DND-41 (cell line): ENCODE measurements at regions not wholly inside any gene's neighbourhood (a gene's known extent, or its start where the extent isn't known, plus 50 kb on each side); places are given as distances from the start of the nearest gene placed in this dataset.

ENCODE experiments used
- ATAC-seq: fragments of 200-7000 bp; cut with Tn5 transposase; 3 replicates; pipeline ENCODE4 v1.9.1; 2021; ENCODE audit warnings: low read depth; ENCODE audit not compliant: insufficient read depth
- DNase-seq: peaks from one replicate; pipeline ENCODE4 v3.0.0-alpha.2; 2020
- H2AFZ ChIP-seq: 2 replicates; pipeline ENCODE4 v1.6.0; 2012; ENCODE audit warnings: low read depth, low read length
- H3K27ac ChIP-seq: 2 replicates; pipeline ENCODE4 v1.5.1; 2012; ENCODE audit warnings: low read length, inconsistent platforms
- H3K27me3 ChIP-seq: fragments of 200-600 bp; sonication (generic); 2 replicates; pipeline ENCODE4 v1.6.0; 2012; ENCODE audit warnings: low read length, mild to moderate bottlenecking, inconsistent platforms; ENCODE audit not compliant: insufficient read depth, poor library complexity
- H3K36me3 ChIP-seq: 2 replicates; pipeline ENCODE4 v1.5.1; 2012; ENCODE audit warnings: low read length, inconsistent platforms; ENCODE audit not compliant: insufficient read depth
- H3K4me1 ChIP-seq: 2 replicates; pipeline ENCODE4 v1.5.1; 2012; ENCODE audit warnings: mild to moderate bottlenecking, low read length; ENCODE audit not compliant: insufficient read depth
- H3K4me2 ChIP-seq: 2 replicates; pipeline ENCODE4 v1.6.0; 2012; ENCODE audit warnings: mild to moderate bottlenecking, moderate library complexity, low read length, inconsistent platforms; ENCODE audit not compliant: insufficient read depth
- H3K4me3 ChIP-seq, 2 experiments: fragments of 200-600 bp in 1 of 2; shearing (Covaris generic) in 1 of 2; 2 replicates each; pipeline ENCODE4 v1.5.1; 2012 to 2016; ENCODE audit warnings: inconsistent platforms in 2 of 2, low read length in 2 of 2, mild to moderate bottlenecking in 2 of 2, low read depth in 1 of 2, moderate library complexity in 1 of 2
- H3K79me2 ChIP-seq: 2 replicates; pipeline ENCODE4 v1.6.0; 2012; ENCODE audit warnings: low read length, inconsistent platforms; ENCODE audit not compliant: insufficient read depth
- H3K9ac ChIP-seq: 2 replicates; pipeline ENCODE4 v1.6.0; 2012; ENCODE audit warnings: low read depth, mild to moderate bottlenecking, inconsistent platforms, low read length, moderate library complexity
- H3K9me3 ChIP-seq: 2 replicates; pipeline ENCODE4 v1.5.1; 2012; ENCODE audit warnings: low read length, moderate library complexity, mild to moderate bottlenecking, inconsistent platforms; ENCODE audit not compliant: insufficient read depth, severe bottlenecking
- H4K20me1 ChIP-seq: 2 replicates; pipeline ENCODE4 v1.6.0; 2012; ENCODE audit warnings: low read length; ENCODE audit not compliant: insufficient read depth
- EZH2 ChIP-seq: IDR thresholded peaks from 3 replicates; pipeline ENCODE4 v1.6.1; 2012; ENCODE audit warnings: borderline replicate concordance, low read depth, mild to moderate bottlenecking, moderate library complexity, low read length, inconsistent platforms; ENCODE audit not compliant: severe bottlenecking
- TF ChIP-seq, protein P1 (sequence below): IDR thresholded peaks from 2 replicates; pipeline ENCODE4 v1.5.1; 2012; ENCODE audit warnings: borderline replicate concordance, low read length, moderate library complexity, mild to moderate bottlenecking; ENCODE audit not compliant: poor library complexity, severe bottlenecking; ENCODE audit errors: extremely low read depth

DNA sequence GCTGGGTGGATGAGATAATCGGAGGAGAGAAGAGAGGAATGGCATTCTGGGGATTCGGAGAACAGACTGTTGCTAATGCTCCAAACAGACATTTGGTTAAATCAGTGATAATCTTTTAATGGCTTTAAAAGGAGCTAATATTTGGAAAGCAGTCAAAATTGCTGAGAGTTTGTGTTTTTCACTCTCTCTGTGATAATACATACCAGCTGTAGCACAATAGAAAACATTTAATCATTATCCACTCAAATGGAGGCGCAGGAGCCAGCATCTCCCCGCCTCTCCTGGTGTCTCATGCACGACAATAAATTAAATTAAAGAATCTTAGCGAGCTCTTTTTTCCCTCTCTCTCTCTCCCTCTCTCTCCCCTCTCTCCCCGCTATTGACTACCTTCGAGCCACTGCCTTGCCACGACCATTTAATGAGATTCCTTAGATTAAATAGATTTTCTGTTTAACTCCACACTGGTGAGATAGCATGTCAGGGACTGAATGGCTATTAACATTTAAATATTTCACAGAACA is 268.6 kb upstream of the MVB12B start:
- TF ChIP-seq, protein P1, sequence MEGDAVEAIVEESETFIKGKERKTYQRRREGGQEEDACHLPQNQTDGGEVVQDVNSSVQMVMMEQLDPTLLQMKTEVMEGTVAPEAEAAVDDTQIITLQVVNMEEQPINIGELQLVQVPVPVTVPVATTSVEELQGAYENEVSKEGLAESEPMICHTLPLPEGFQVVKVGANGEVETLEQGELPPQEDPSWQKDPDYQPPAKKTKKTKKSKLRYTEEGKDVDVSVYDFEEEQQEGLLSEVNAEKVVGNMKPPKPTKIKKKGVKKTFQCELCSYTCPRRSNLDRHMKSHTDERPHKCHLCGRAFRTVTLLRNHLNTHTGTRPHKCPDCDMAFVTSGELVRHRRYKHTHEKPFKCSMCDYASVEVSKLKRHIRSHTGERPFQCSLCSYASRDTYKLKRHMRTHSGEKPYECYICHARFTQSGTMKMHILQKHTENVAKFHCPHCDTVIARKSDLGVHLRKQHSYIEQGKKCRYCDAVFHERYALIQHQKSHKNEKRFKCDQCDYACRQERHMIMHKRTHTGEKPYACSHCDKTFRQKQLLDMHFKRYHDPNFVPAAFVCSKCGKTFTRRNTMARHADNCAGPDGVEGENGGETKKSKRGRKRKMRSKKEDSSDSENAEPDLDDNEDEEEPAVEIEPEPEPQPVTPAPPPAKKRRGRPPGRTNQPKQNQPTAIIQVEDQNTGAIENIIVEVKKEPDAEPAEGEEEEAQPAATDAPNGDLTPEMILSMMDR = no peak
- no peak for TF ChIP-seq EZH2
- ATAC-seq (no peak), DNase-seq (no peak)
- Histone ChIP-seq H3K4me3 (no peak overlapping the region), H3K27me3 (peaks cover 8% of the 10 kb centered on the region), H3K4me1 (no peaks in the 10 kb centered on the region), H3K9ac (no peak overlapping the region), H3K36me3 (no peaks in the 10 kb centered on the region), H3K79me2 (no peaks in the 10 kb centered on the region), H2AFZ (no peak overlapping the region), H3K4me2 (no peak overlapping the region), H3K9me3 (no peaks in the 10 kb centered on the region), H4K20me1 (0 out of 2 replicates have a peak, but pooled peaks cover 2% of the 10 kb centered on the region), H3K27ac (no peak overlapping the region)

DNA sequence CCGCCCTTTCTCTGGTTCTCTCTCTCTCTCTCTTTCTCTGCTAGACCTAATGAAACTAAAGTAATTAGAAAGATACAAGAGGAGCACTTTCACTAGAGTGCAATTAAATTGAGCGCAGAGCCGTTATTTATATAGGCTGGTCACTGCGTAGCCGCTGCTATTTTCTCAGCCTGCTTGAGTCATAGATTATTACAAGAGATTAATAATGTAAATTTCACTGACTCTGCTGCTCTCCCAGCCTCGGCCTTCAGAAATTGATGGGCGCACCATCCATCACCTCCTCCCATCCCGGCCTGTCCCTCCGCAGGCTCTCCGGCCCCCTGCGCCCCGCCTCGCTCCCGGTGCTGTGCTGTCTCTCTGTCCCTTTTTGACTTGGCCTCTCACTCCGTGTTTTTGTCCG is 268.0 kb upstream of the MVB12B start:
- Histone ChIP-seq H3K27me3 (peaks cover 8% of the 10 kb centered on the region), H3K4me3 (no peak overlapping the region), H3K79me2 (no peaks in the 10 kb centered on the region), H3K4me2 (no peak overlapping the region), H4K20me1 (0 out of 2 replicates have a peak, but pooled peaks cover 2% of the 10 kb centered on the region), H3K4me1 (no peaks in the 10 kb centered on the region), H3K9me3 (no peaks in the 10 kb centered on the region), H3K36me3 (no peaks in the 10 kb centered on the region), H3K9ac (no peak overlapping the region), H2AFZ (no peak overlapping the region), H3K27ac (no peak overlapping the region)
- DNase-seq = no peak
- ATAC-seq = no peak
- TF ChIP-seq, protein P1 = no peak
- no peak for TF ChIP-seq EZH2

DNA sequence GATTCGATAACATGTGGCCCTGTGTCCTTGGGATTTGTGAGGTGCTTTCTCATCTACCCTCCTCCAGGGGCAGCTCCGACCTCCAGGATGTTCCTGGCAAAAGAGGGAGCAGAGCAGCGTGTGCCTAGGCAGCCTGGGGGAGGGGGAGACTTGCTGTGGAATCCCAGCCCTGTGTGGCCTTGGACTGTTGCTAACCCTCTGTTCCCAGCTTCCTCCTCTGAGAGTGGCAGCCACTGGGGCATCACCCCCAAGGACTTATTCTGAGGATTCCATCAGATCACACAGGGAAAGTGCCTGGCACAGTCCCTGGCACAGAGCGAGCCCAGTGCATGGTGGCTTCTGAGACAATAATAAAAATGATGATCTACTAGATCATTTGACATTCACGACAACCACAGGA is 265.1 kb upstream of the MVB12B start:
- TF ChIP-seq EZH2 = no peak
- TF ChIP-seq, protein P1 = no peak
- DNase-seq = no peak
- Histone ChIP-seq H4K20me1 (peaks cover 2% of the 10 kb centered on the region; the same call in 1 of the 2 replicates), H3K36me3 (no peaks in the 10 kb centered on the region), H3K4me3 (no peak overlapping the region), H3K9ac (no peak overlapping the region), H3K79me2 (no peaks in the 10 kb centered on the region), H3K9me3 (no peaks in the 10 kb centered on the region), H3K4me1 (no peaks in the 10 kb centered on the region), H3K4me2 (no peak overlapping the region), H2AFZ (no peak overlapping the region), H3K27ac (no peak overlapping the region), H3K27me3 (no peaks in the 10 kb centered on the region)
- no peak for ATAC-seq
